ENCODE measurements at regions not wholly inside any gene's neighbourhood (a gene's known extent, or its start where the extent isn't known, plus 50 kb on each side); places are given as distances from the start of the nearest gene placed in this dataset.

- SMC1A ChIA-PET (ENCODE audit: uncharacterized antibody, unreplicated experiment), result no interaction called here
- Histone ChIP-seq H3K79me2 (ENCODE audit: control insufficient read depth, insufficient read depth, low read length) (no peaks in the 10 kb centered on the region), H3K27me3 (replicated peaks in 1 of 2; ENCODE audit: control insufficient read depth in 2 of 2, insufficient read depth in 2 of 2, low read length in 1 of 2) (no peaks in the 10 kb centered on the region), H3K27ac (ENCODE audit: control insufficient read depth, insufficient read depth) (no peak overlapping the region), H3K36me3 (ENCODE audit: control insufficient read depth in 2 of 2, insufficient read depth in 2 of 2, low read length in 1 of 2) (no peaks in the 10 kb centered on the region), H3K9ac (ENCODE audit: control insufficient read depth, insufficient read depth, low read length) (no peak overlapping the region), H3K4me2 (ENCODE audit: control insufficient read depth, insufficient read depth) (no peak overlapping the region), H2AFZ (ENCODE audit: control insufficient read depth, low read depth, low read length) (no peak overlapping the region), H3K4me1 (ENCODE audit: control insufficient read depth, insufficient read depth, low read length) (no peaks in the 10 kb centered on the region), H4K20me1 (ENCODE audit: control insufficient read depth, insufficient read depth) (no peaks in the 10 kb centered on the region), H3K4me3 (no peak overlapping the region), H3K9me3 (replicated peaks; ENCODE audit: control insufficient read depth, insufficient read depth, low read length) (no peaks in the 10 kb centered on the region)
- ATAC-seq (no peak), DNase-seq (ENCODE audit: low read depth, low spot score) (no peak), FAIRE-seq (no peak)
- RAD21 ChIA-PET (ENCODE audit: unreplicated experiment), result no interaction called here
- CTCF ChIA-PET, result no interaction called here
- POLR2A ChIA-PET, result no interaction called here
- in situ Hi-C loops (cut with MboI) (no loop called here), intact Hi-C loops (cut with micrococcal nuclease; ENCODE audit: unreplicated experiment) (no loop called here)
- no TSS peak for BruUV-seq (replicated peaks)
- WGBS (ENCODE audit: insufficient coverage, insufficient replicate concordance, low lambda C conversion rate, missing lambda C conversion rate), result 0% methylated on average over 5 of the region's 5 CpGs
- TF ChIP-seq KAT2A (conservative IDR thresholded peaks at IDR 0.05; ENCODE audit: control insufficient read depth, low read depth, low read length), result no peak
- TF ChIP-seq PAX8 (IDR thresholded peaks at IDR 0.05), result no peak
- no peak for TF ChIP-seq RUNX3 (IDR thresholded peaks at IDR 0.05; ENCODE audit: low read length)
Measured at GRCh38 chr3:173301647-173302046, 95.9 kb upstream of the NLGN1 start.

- DNase-seq (ENCODE audit: low read depth, low spot score), result no peak
- no peak overlapping the region for H3K4me3 ChIP-seq
- intact Hi-C loops (cut with micrococcal nuclease; ENCODE audit: unreplicated experiment), result no loop called here
- FAIRE-seq, result no peak
- no peaks in the 10 kb centered on the region for H4K20me1 ChIP-seq (ENCODE audit: control insufficient read depth, insufficient read depth)
- in situ Hi-C loops (cut with MboI), result no loop called here
- no peak overlapping the region for H3K9ac ChIP-seq (ENCODE audit: control insufficient read depth, insufficient read depth, low read length)
- TF ChIP-seq MXI1 (IDR thresholded peaks at IDR 0.05; ENCODE audit: low read depth, low read length), result no peak
- no peak for TF ChIP-seq USF1 (IDR thresholded peaks at IDR 0.05; ENCODE audit: borderline replicate concordance, extremely low read length, insufficient read depth, low read depth, low read length)
- no peak for TF ChIP-seq SPI1 (IDR thresholded peaks at IDR 0.05; ENCODE audit: borderline replicate concordance, insufficient read depth, low read depth, low read length)
- no peak for TF ChIP-seq RAD21 (IDR thresholded peaks at IDR 0.05; ENCODE audit: insufficient read depth, low read depth, low read length)
- TF ChIP-seq FOXK2 (IDR thresholded peaks at IDR 0.05), result no peak
- no peak for TF ChIP-seq STAT3 (IDR thresholded peaks at IDR 0.05; ENCODE audit: low read depth, low read length)
- no peak for TF ChIP-seq NFXL1 (IDR thresholded peaks at IDR 0.05; ENCODE audit: borderline replicate concordance)
- no peak for TF ChIP-seq SMAD5 (IDR thresholded peaks at IDR 0.05; ENCODE audit: low read depth)
- H3K79me2 ChIP-seq (ENCODE audit: control insufficient read depth, insufficient read depth, low read length), result no peaks in the 10 kb centered on the region
- ChIA-PET CTCF (no interaction called here), SMC1A (ENCODE audit: uncharacterized antibody, unreplicated experiment) (no interaction called here), POLR2A (no interaction called here), RAD21 (ENCODE audit: unreplicated experiment) (no interaction called here)
- H3K4me1 ChIP-seq (ENCODE audit: control insufficient read depth, insufficient read depth, low read length), result no peaks in the 10 kb centered on the region
- no peak for ATAC-seq
- H2AFZ ChIP-seq (ENCODE audit: control insufficient read depth, low read depth, low read length), result no peak overlapping the region
- H3K36me3 ChIP-seq (ENCODE audit: control insufficient read depth in 2 of 2, insufficient read depth in 2 of 2, low read length in 1 of 2), result no peaks in the 10 kb centered on the region
- H3K9me3 ChIP-seq (replicated peaks; ENCODE audit: control insufficient read depth, insufficient read depth, low read length), result no peaks in the 10 kb centered on the region
- H3K27ac ChIP-seq (ENCODE audit: control insufficient read depth, insufficient read depth), result no peak overlapping the region
- no TSS peak for BruUV-seq (replicated peaks)
- no peak overlapping the region for H3K4me2 ChIP-seq (ENCODE audit: control insufficient read depth, insufficient read depth)
- 6% methylated on average over 1 of the region's 1 CpG for WGBS (ENCODE audit: insufficient coverage, insufficient replicate concordance, low lambda C conversion rate, missing lambda C conversion rate)
- H3K27me3 ChIP-seq (replicated peaks in 1 of 2; ENCODE audit: control insufficient read depth in 2 of 2, insufficient read depth in 2 of 2, low read length in 1 of 2), result no peaks in the 10 kb centered on the region
Measured at GRCh38 chr3:173289072-173289471, 108.5 kb upstream of the NLGN1 start.
